ENCODE measurements at regions not wholly inside any gene's neighbourhood (a gene's known extent, or its start where the extent isn't known, plus 50 kb on each side); places are given as distances from the start of the nearest gene placed in this dataset.

DNA sequence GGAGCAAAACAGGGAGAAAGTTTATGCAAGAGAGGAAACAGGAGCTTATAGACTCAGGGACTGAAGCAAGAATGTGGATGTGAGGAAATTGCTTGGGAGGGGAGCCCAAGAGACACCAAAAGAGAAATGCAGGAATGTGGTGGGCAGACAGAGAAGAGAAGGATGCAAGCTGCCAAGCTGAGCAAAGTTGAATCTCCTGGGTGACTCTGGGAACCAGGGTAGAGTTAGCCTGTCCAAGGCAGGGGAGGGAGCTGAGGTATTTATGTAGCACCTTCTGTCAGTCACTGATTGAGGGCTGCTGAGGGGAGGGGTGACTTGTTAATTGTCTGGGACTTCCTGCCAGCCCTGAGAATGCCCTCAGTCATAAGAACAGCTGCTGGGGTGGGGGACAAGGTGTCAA, 464.3 kb downstream of the NBAS start:
- Histone ChIP-seq H3K9me3 (ENCODE audit: control insufficient read depth, insufficient read depth, low read depth, low read length) (no peaks in the 10 kb centered on the region), H3K36me3 (ENCODE audit: control insufficient read depth, insufficient read depth, low read length) (no peaks in the 10 kb centered on the region), H3K27me3 (ENCODE audit: control insufficient read depth, insufficient read depth, low read length) (no peaks in the 10 kb centered on the region; the same call in 1 of the 2 replicates), H3K27ac (ENCODE audit: low read length) (no peak overlapping the region), H3K4me3 (ENCODE audit: low read depth in 2 of 2, low read length in 2 of 2) (no peak overlapping the region), H3K4me1 (ENCODE audit: control insufficient read depth, insufficient read depth, low read length) (no peaks in the 10 kb centered on the region)
- intact Hi-C loops (cut with micrococcal nuclease; ENCODE audit: unreplicated experiment) = no loop called here
- no peak for ATAC-seq
- in situ Hi-C loops (cut with HindIII; ENCODE audit: low pct_unique_long_range_greater_than_20kb, low sequenced_read_pairs) = no loop called here
- BruUV-seq (replicated peaks) = no TSS peak
- DNase-seq (ENCODE audit: low read depth, low spot score) = no peak
- ChIA-PET CTCF (no interaction called here), POLR2A (no interaction called here)
- no peak for TF ChIP-seq POLR2AphosphoS5 (IDR thresholded peaks at IDR 0.05; ENCODE audit: low read depth, low read length)
- no peak for TF ChIP-seq TCF7L2 (IDR thresholded peaks at IDR 0.05; ENCODE audit: low read depth, low read length)
- TF ChIP-seq, protein P1, sequence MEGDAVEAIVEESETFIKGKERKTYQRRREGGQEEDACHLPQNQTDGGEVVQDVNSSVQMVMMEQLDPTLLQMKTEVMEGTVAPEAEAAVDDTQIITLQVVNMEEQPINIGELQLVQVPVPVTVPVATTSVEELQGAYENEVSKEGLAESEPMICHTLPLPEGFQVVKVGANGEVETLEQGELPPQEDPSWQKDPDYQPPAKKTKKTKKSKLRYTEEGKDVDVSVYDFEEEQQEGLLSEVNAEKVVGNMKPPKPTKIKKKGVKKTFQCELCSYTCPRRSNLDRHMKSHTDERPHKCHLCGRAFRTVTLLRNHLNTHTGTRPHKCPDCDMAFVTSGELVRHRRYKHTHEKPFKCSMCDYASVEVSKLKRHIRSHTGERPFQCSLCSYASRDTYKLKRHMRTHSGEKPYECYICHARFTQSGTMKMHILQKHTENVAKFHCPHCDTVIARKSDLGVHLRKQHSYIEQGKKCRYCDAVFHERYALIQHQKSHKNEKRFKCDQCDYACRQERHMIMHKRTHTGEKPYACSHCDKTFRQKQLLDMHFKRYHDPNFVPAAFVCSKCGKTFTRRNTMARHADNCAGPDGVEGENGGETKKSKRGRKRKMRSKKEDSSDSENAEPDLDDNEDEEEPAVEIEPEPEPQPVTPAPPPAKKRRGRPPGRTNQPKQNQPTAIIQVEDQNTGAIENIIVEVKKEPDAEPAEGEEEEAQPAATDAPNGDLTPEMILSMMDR (IDR thresholded peaks at IDR 0.05) = no peak
- TF ChIP-seq SIN3A (IDR thresholded peaks at IDR 0.05; ENCODE audit: borderline replicate concordance, insufficient read depth, low read depth, low read length) = no peak
- TF ChIP-seq, protein P2, sequence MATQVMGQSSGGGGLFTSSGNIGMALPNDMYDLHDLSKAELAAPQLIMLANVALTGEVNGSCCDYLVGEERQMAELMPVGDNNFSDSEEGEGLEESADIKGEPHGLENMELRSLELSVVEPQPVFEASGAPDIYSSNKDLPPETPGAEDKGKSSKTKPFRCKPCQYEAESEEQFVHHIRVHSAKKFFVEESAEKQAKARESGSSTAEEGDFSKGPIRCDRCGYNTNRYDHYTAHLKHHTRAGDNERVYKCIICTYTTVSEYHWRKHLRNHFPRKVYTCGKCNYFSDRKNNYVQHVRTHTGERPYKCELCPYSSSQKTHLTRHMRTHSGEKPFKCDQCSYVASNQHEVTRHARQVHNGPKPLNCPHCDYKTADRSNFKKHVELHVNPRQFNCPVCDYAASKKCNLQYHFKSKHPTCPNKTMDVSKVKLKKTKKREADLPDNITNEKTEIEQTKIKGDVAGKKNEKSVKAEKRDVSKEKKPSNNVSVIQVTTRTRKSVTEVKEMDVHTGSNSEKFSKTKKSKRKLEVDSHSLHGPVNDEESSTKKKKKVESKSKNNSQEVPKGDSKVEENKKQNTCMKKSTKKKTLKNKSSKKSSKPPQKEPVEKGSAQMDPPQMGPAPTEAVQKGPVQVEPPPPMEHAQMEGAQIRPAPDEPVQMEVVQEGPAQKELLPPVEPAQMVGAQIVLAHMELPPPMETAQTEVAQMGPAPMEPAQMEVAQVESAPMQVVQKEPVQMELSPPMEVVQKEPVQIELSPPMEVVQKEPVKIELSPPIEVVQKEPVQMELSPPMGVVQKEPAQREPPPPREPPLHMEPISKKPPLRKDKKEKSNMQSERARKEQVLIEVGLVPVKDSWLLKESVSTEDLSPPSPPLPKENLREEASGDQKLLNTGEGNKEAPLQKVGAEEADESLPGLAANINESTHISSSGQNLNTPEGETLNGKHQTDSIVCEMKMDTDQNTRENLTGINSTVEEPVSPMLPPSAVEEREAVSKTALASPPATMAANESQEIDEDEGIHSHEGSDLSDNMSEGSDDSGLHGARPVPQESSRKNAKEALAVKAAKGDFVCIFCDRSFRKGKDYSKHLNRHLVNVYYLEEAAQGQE (IDR thresholded peaks at IDR 0.05; ENCODE audit: insufficient read depth in 1 of 2, low read depth in 2 of 2, low read length in 1 of 2) = no peak

DNA sequence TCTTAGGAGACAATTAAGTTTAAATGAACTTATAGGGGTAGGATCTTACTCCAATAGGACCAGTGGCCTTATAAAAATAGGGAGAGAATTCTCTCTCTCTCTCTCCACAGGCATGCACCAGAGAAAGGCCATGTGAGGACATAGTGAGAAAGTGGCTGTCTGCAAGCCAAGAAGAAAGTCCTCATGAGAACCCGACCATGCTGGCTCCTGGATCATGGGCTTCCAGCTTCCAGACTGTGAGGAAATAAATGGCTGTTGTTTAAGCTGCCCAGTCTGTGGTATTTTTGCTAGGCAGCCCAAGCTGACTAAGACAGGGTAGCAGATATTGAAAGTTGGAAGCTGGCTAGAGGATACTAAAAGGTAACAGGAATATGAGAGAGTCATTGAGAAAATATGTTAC, 454.0 kb downstream of the NBAS start:
- DNase-seq (ENCODE audit: low read depth, low spot score) = no peak
- intact Hi-C loops (cut with micrococcal nuclease; ENCODE audit: unreplicated experiment) (no loop called here), in situ Hi-C loops (cut with HindIII; ENCODE audit: low pct_unique_long_range_greater_than_20kb, low sequenced_read_pairs) (no loop called here)
- no peak for TF ChIP-seq TCF7L2 (IDR thresholded peaks at IDR 0.05; ENCODE audit: low read depth, low read length)
- TF ChIP-seq, protein P1 (IDR thresholded peaks at IDR 0.05) = no peak
- TF ChIP-seq POLR2AphosphoS5 (IDR thresholded peaks at IDR 0.05; ENCODE audit: low read depth, low read length) = no peak
- TF ChIP-seq, protein P2 (IDR thresholded peaks at IDR 0.05; ENCODE audit: insufficient read depth in 1 of 2, low read depth in 2 of 2, low read length in 1 of 2) = no peak
- no peak for TF ChIP-seq SIN3A (IDR thresholded peaks at IDR 0.05; ENCODE audit: borderline replicate concordance, insufficient read depth, low read depth, low read length)
- Histone ChIP-seq H3K4me1 (ENCODE audit: control insufficient read depth, insufficient read depth, low read length) (no peaks in the 10 kb centered on the region), H3K9me3 (ENCODE audit: control insufficient read depth, insufficient read depth, low read depth, low read length) (peaks cover 12% of the 10 kb centered on the region), H3K27ac (ENCODE audit: low read length) (no peak overlapping the region), H3K36me3 (ENCODE audit: control insufficient read depth, insufficient read depth, low read length) (no peaks in the 10 kb centered on the region), H3K4me3 (ENCODE audit: low read depth in 2 of 2, low read length in 2 of 2) (no peak overlapping the region), H3K27me3 (ENCODE audit: control insufficient read depth, insufficient read depth, low read length) (no peaks in the 10 kb centered on the region)
- no TSS peak for BruUV-seq (replicated peaks)
- POLR2A ChIA-PET = no interaction called here
- CTCF ChIA-PET = no interaction called here
- ATAC-seq = no peak

Measured in Panc1 (cell line).